ENCODE measurements at regions not wholly inside any gene's neighbourhood (a gene's known extent, or its start where the extent isn't known, plus 50 kb on each side); places are given as distances from the start of the nearest gene placed in this dataset.

- no peaks in the 10 kb centered on the region for H3K27me3 Mint-ChIP-seq (ENCODE audit: unreplicated experiment)
- no peaks in the 10 kb centered on the region for H3K36me3 Mint-ChIP-seq (ENCODE audit: unreplicated experiment)
- DNase-seq = no peak
- H3K4me1 Mint-ChIP-seq (ENCODE audit: low read depth, unreplicated experiment) = no peaks in the 10 kb centered on the region
- H3K9me3 Mint-ChIP-seq (ENCODE audit: unreplicated experiment) = no peaks in the 10 kb centered on the region
- TF ChIP-seq CTCF (IDR thresholded peaks at IDR 0.05; ENCODE audit: partially characterized antibody, unreplicated experiment) = no peak
- no peak overlapping the region for H3K4me3 Mint-ChIP-seq (ENCODE audit: unreplicated experiment)
- no peak overlapping the region for H3K27ac Mint-ChIP-seq (ENCODE audit: unreplicated experiment)
Observed at GRCh38 chr17:71157297-71157696, 963.5 kb upstream of the SOX9 start.

DNA sequence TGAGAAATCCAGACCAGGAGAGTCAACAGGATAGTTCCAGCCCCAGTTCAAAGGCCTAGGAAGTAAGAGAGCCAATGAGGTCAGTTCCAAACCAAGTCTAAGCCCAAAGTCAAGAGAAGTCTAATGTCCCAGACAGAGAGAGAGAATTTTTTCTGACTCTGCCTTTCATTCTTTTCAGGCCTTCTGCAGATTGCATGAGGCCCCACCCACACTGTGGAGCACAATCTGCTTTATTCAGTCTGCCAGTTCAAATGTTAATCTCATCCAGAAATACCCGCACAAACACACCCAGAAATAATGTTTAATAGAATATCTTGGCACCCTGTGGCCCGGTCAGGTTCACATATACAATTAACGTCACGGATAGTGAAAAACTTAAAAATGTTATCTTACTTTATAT, 962.4 kb upstream of the SOX9 start:
- DNase-seq = no peak
- no peak overlapping the region for H3K27ac Mint-ChIP-seq (ENCODE audit: unreplicated experiment)

DNA sequence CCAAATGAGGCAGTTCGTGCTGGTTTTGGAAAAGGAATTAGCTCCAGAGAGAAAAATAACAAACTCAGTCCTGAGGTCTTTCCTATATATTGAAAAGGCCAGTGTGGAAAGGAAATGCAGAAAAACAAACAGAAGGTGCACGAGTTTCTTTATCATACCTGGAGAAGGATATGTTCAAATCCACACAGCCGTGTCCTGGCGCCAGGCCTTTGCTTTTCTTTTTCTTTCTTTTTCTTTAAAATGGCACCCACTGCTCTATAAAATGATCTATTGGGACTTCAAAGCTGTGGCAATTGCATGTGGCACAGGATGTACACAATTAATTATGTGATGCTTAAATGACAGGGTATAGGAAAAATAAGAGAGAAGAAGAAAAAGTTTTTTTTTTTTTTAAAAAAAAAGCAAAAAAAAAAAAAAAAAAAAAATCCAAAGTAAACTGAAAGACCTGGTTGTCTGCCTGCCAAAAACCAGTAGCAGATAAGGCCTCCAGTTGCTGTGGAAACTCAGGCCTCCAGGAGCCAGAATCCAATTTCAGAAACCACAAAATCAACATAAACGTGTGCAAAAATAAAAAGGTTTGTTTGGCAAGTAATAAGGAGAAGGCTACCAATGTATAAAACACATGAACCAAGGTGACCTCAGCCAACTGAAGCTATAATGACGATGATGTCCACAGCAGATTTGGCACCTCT, 957.6 kb upstream of the SOX9 start:
- Mint-ChIP-seq H3K9me3 (ENCODE audit: unreplicated experiment) (peaks cover 3% of the 10 kb centered on the region), H3K27ac (ENCODE audit: unreplicated experiment) (no peak overlapping the region), H3K4me3 (ENCODE audit: unreplicated experiment) (no peak overlapping the region), H3K36me3 (ENCODE audit: unreplicated experiment) (no peaks in the 10 kb centered on the region), H3K27me3 (ENCODE audit: unreplicated experiment) (no peaks in the 10 kb centered on the region), H3K4me1 (ENCODE audit: low read depth, unreplicated experiment) (no peaks in the 10 kb centered on the region)
- DNase-seq = no peak
- TF ChIP-seq CTCF (IDR thresholded peaks at IDR 0.05; ENCODE audit: partially characterized antibody, unreplicated experiment) = no peak

More for the DNA sequence above, 962.4 kb upstream of the SOX9 start:
- H3K9me3 Mint-ChIP-seq (ENCODE audit: unreplicated experiment) = no peaks in the 10 kb centered on the region
- no peaks in the 10 kb centered on the region for H3K27me3 Mint-ChIP-seq (ENCODE audit: unreplicated experiment)
- no peak overlapping the region for H3K4me3 Mint-ChIP-seq (ENCODE audit: unreplicated experiment)
- H3K36me3 Mint-ChIP-seq (ENCODE audit: unreplicated experiment) = no peaks in the 10 kb centered on the region
- no peaks in the 10 kb centered on the region for H3K4me1 Mint-ChIP-seq (ENCODE audit: low read depth, unreplicated experiment)
- TF ChIP-seq CTCF (IDR thresholded peaks at IDR 0.05; ENCODE audit: partially characterized antibody, unreplicated experiment) = no peak

DNA sequence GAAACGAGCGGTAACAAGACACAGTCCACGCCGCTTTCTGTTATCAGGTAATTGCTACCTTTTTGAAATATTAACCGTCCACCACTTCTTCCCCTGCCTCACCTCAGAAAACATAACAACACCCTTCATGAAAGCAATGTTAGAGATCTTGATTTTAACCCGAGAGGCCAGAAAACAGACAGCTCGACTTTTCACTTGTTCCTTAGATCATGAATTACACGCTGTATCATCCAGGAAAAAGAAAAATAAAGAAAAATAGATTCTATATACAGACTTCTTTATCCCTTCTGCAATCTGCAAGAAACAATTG, 957.1 kb upstream of the SOX9 start:
- Mint-ChIP-seq H3K9me3 (ENCODE audit: unreplicated experiment) (peaks cover 3% of the 10 kb centered on the region), H3K36me3 (ENCODE audit: unreplicated experiment) (no peaks in the 10 kb centered on the region), H3K27ac (ENCODE audit: unreplicated experiment) (no peak overlapping the region), H3K27me3 (ENCODE audit: unreplicated experiment) (no peaks in the 10 kb centered on the region), H3K4me1 (ENCODE audit: low read depth, unreplicated experiment) (no peaks in the 10 kb centered on the region), H3K4me3 (ENCODE audit: unreplicated experiment) (no peak overlapping the region)
- TF ChIP-seq CTCF (IDR thresholded peaks at IDR 0.05; ENCODE audit: partially characterized antibody, unreplicated experiment) = no peak
- no peak for DNase-seq

DNA sequence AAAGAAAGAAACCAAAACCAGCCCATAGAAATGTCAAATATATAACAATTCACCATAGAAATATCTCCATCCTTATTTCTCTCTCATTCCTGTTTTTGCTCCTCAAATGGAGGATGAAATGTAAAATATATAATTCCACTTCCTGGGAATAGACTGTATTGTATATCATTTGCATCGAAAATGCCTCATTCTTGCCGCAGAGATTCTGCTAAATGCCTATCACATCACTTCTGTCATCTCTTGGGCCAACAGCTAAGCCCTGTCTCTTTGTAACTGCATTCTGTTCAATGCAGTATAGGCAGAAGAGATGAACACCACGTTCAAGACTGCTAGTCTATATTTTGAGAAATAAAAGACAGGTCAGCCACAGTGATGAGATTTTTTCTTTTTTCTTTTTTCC, 956.3 kb upstream of the SOX9 start:
- H3K36me3 Mint-ChIP-seq (ENCODE audit: unreplicated experiment) = no peaks in the 10 kb centered on the region

More for the DNA sequence above, 956.3 kb upstream of the SOX9 start:
- Mint-ChIP-seq H3K27ac (ENCODE audit: unreplicated experiment) (no peak overlapping the region), H3K4me1 (ENCODE audit: low read depth, unreplicated experiment) (no peaks in the 10 kb centered on the region), H3K9me3 (ENCODE audit: unreplicated experiment) (peaks cover 3% of the 10 kb centered on the region), H3K4me3 (ENCODE audit: unreplicated experiment) (no peak overlapping the region), H3K27me3 (ENCODE audit: unreplicated experiment) (no peaks in the 10 kb centered on the region)
- DNase-seq = no peak
- no peak for TF ChIP-seq CTCF (IDR thresholded peaks at IDR 0.05; ENCODE audit: partially characterized antibody, unreplicated experiment)

All from glutamatergic neuron (in vitro differentiated cells).